PC-9 (cell line): ENCODE measurements at regions not wholly inside any gene's neighbourhood (a gene's known extent, or its start where the extent isn't known, plus 50 kb on each side); places are given as distances from the start of the nearest gene placed in this dataset.

Source experiments
- BruUV-seq: library from RNA; stranded (reverse); fragments of 400-500 nt; replicated peaks from 2 replicates; lab custom pipeline; 2021; lab: Mats Ljungman, UMichigan
- CTCF ChIA-PET: fragments of 300-600 bp; sonication (Branson Sonifier 250); formaldehyde crosslinking; loops from one replicate; lab custom pipeline; 2022; ENCODE audit warnings: antibody characterized with exemption; lab: Charles Lee
- POLR2A ChIA-PET: fragments of 300-600 bp; sonication (Branson Sonifier 250); formaldehyde crosslinking; loops from one replicate; lab custom pipeline; 2022; ENCODE audit warnings: antibody characterized with exemption; ENCODE audit not compliant: unreplicated experiment; lab: Charles Lee
- DNase-seq, 2 experiments: peaks; one replicate each; pipeline versions ENCODE4 v3.0.0 to v3.0.0-alpha.2; 2015 to 2022; ENCODE audit warnings: mixed read lengths in 1 of 2
- H2AFZ ChIP-seq: fragments of 200-600 bp; sonication (generic); 2 replicates; pipeline ENCODE4 v1.8.1; 2017; ENCODE audit warnings: antibody characterized with exemption
- H3F3A ChIP-seq: fragments of 200-600 bp; sonication (generic); 2 replicates; pipeline ENCODE4 v1.8.1; 2017; ENCODE audit warnings: antibody characterized with exemption, mild to moderate bottlenecking, low read depth; ENCODE audit not compliant: insufficient read depth
- H3K27ac ChIP-seq: fragments of 200-600 bp; sonication (generic); 2 replicates; pipeline ENCODE4 v1.6.1; 2016; ENCODE audit warnings: mixed run types
- H3K27me3 ChIP-seq: fragments of 200-600 bp; sonication (generic); 2 replicates; pipeline ENCODE4 v1.6.1; 2016; ENCODE audit warnings: low read depth, mixed run types; ENCODE audit not compliant: insufficient read depth
- H3K36me3 ChIP-seq: fragments of 200-600 bp; sonication (generic); 2 replicates; pipeline ENCODE4 v1.6.1; 2016; ENCODE audit warnings: low read depth, mixed run types
- H3K4me1 ChIP-seq: fragments of 200-600 bp; sonication (generic); replicated peaks from 2 replicates; pipeline ENCODE4 v1.6.1; 2016; ENCODE audit warnings: mixed run types; ENCODE audit not compliant: insufficient read depth
- H3K4me2 ChIP-seq: fragments of 200-600 bp; sonication (generic); 2 replicates; pipeline ENCODE4 v1.6.1; 2017; ENCODE audit warnings: mixed run types
- H3K4me3 ChIP-seq: fragments of 200-600 bp; sonication (generic); 2 replicates; pipeline ENCODE4 v1.6.1; 2016; ENCODE audit warnings: mixed run types
- H3K79me2 ChIP-seq: fragments of 200-600 bp; sonication (generic); 2 replicates; pipeline ENCODE4 v1.6.1; 2017; ENCODE audit warnings: low read depth, mixed run types
- H3K9me2 ChIP-seq: fragments of 200-600 bp; sonication (generic); 2 replicates; pipeline ENCODE4 v1.8.1; 2017; ENCODE audit warnings: mild to moderate bottlenecking; ENCODE audit not compliant: insufficient read depth
- H3K9me3 ChIP-seq: fragments of 200-600 bp; sonication (generic); 2 replicates; pipeline ENCODE4 v1.8.1; 2016; ENCODE audit warnings: low read depth; ENCODE audit not compliant: insufficient read depth
- H4K20me1 ChIP-seq: fragments of 200-600 bp; sonication (generic); 2 replicates; pipeline ENCODE4 v1.8.1; 2017; ENCODE audit not compliant: insufficient read depth
- CTCF ChIP-seq: fragments of 200-600 bp; sonication (generic); conservative IDR thresholded peaks from 2 replicates; pipeline ENCODE4 v1.6.1; 2017; ENCODE audit warnings: mixed run types, antibody characterized with exemption, mild to moderate bottlenecking, moderate library complexity
- EZH2 ChIP-seq: fragments of 200-600 bp; sonication (generic); IDR thresholded peaks from 2 replicates; pipeline ENCODE4 v1.8.0; 2017; ENCODE audit warnings: antibody characterized with exemption, low read depth
- intact Hi-C: fragments of 100-400 bp; cut with micrococcal nuclease; formaldehyde crosslinking; loops from one replicate; pipeline ENCODE4 v1.10.0; 2022; ENCODE audit not compliant: unreplicated experiment

GRCh38 chr11:110818032-110818687 lies 105.9 kb upstream of the ARHGAP20 start:
- Histone ChIP-seq H3K9me2 (no peaks in the 10 kb centered on the region), H4K20me1 (no peaks in the 10 kb centered on the region), H3K4me3 (no peak overlapping the region), H2AFZ (no peak overlapping the region), H3K79me2 (no peaks in the 10 kb centered on the region), H3K4me2 (no peak overlapping the region), H3K27ac (no peak overlapping the region), H3K9me3 (no peaks in the 10 kb centered on the region), H3K36me3 (no peaks in the 10 kb centered on the region), H3F3A (no peaks in the 10 kb centered on the region), H3K27me3 (no peaks in the 10 kb centered on the region), H3K4me1 (no peaks in the 10 kb centered on the region)
- CTCF ChIA-PET, result no interaction called here
- DNase-seq, result peak in 1 of 2 experiments; percentile 44
- intact Hi-C loops, result no loop called here
- POLR2A ChIA-PET, result no interaction called here
- BruUV-seq, result no TSS peak
- TF ChIP-seq CTCF (no peak), EZH2 (no peak)

GRCh38 chr11:110812086-110812733 lies 100.0 kb upstream of the ARHGAP20 start:
- intact Hi-C loops, result no loop called here
- Histone ChIP-seq H3K9me3 (no peaks in the 10 kb centered on the region), H3K36me3 (no peaks in the 10 kb centered on the region), H3K4me3 (no peak overlapping the region), H3K27ac (no peak overlapping the region), H3K79me2 (no peaks in the 10 kb centered on the region), H3K4me2 (no peak overlapping the region), H3F3A (no peaks in the 10 kb centered on the region), H3K9me2 (no peaks in the 10 kb centered on the region; the same call in 1 of the 2 replicates), H2AFZ (no peak overlapping the region), H3K4me1 (no peaks in the 10 kb centered on the region), H4K20me1 (no peaks in the 10 kb centered on the region), H3K27me3 (no peaks in the 10 kb centered on the region)
- CTCF ChIA-PET, result no interaction called here
- BruUV-seq, result no TSS peak
- DNase-seq, result peak in 1 of 2 experiments; percentile 4
- TF ChIP-seq EZH2 (no peak), CTCF (no peak)
- POLR2A ChIA-PET, result no interaction called here

- BruUV-seq, result no TSS peak
- H3K4me3 ChIP-seq, result no peak overlapping the region
- H3K4me2 ChIP-seq, result no peak overlapping the region
- TF ChIP-seq CTCF (no peak), EZH2 (no peak)
- H3K27me3 ChIP-seq, result no peaks in the 10 kb centered on the region
- H3K79me2 ChIP-seq, result no peaks in the 10 kb centered on the region
- CTCF ChIA-PET, result no interaction called here
- no peaks in the 10 kb centered on the region for H3K36me3 ChIP-seq
- H2AFZ ChIP-seq, result no peak overlapping the region
- POLR2A ChIA-PET, result no interaction called here
- H3K4me1 ChIP-seq, result no peaks in the 10 kb centered on the region
- DNase-seq, result peak in 1 of 2 experiments; percentile 10
- intact Hi-C loops, result no loop called here
- H3K27ac ChIP-seq, result no peak overlapping the region
- H4K20me1 ChIP-seq, result no peaks in the 10 kb centered on the region
- no peaks in the 10 kb centered on the region; the same call in 1 of the 2 replicates for H3K9me2 ChIP-seq
- H3F3A ChIP-seq, result no peaks in the 10 kb centered on the region
- H3K9me3 ChIP-seq, result no peaks in the 10 kb centered on the region
Observed at GRCh38 chr11:110809417-110810199, 97.4 kb upstream of the ARHGAP20 start.
